ENCODE measurements at regions not wholly inside any gene's neighbourhood (a gene's known extent, or its start where the extent isn't known, plus 50 kb on each side); places are given as distances from the start of the nearest gene placed in this dataset.

DNA sequence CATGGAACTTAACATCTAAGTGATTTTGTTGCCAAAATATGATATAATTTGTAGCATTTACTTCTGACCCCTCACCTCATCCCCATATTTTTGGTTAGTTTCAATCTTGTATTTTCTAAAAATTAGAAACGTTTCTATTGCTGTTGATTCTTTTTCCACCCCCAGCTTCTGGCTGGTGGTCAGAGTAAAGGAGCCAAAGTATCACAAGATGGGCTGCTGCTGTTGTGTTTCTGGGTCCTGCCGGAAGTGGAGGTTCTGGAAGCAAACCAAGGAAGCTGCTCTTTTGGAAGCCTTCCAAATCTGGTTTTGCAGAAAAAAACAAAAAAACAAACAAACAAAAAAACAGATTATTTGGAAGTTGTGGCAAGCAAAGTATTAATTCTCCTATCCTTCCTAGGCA, 221.1 kb upstream of the P2RY1 start:
- H3K9me2 ChIP-seq (ENCODE audit: insufficient read depth), result no peaks in the 10 kb centered on the region
- no peak overlapping the region for H3K4me3 ChIP-seq (replicated peaks in 1 of 2; ENCODE audit: low read depth in 1 of 2, low read length in 2 of 2)
- CTCF ChIA-PET, result no interaction called here
- no peaks in the 10 kb centered on the region for H3K79me2 ChIP-seq (ENCODE audit: insufficient read depth, low read length)
- no peak for TF ChIP-seq CBX3 (IDR thresholded peaks at IDR 0.05; ENCODE audit: low read depth)
- TF ChIP-seq, protein P1, sequence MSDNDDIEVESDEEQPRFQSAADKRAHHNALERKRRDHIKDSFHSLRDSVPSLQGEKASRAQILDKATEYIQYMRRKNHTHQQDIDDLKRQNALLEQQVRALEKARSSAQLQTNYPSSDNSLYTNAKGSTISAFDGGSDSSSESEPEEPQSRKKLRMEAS (IDR thresholded peaks at IDR 0.05), result no peak
- no peak for TF ChIP-seq CEBPB (IDR thresholded peaks at IDR 0.05; ENCODE audit: low read depth)
- TF ChIP-seq ZBTB33 (IDR thresholded peaks at IDR 0.05; ENCODE audit: extremely low read depth, insufficient replicate concordance, low read length), result no peak
- RAD21 ChIA-PET (ENCODE audit: low non-redundant PET in 1 of 2, low total read pairs in 2 of 2, uncharacterized antibody in 2 of 2, unreplicated experiment in 2 of 2), result no interaction called here
- no peaks in the 10 kb centered on the region for H4K20me1 ChIP-seq (ENCODE audit: insufficient read depth)
- ATAC-seq (no peak), DNase-seq (ENCODE audit: low read depth, low spot score) (no peak)
- no peaks in the 10 kb centered on the region for H3K36me3 ChIP-seq (ENCODE audit: control insufficient read depth in 1 of 2, insufficient read depth in 2 of 2, low read length in 2 of 2)
- no peak overlapping the region for H3K4me2 ChIP-seq (ENCODE audit: low read length)
- no peak overlapping the region for H2AFZ ChIP-seq (ENCODE audit: low read depth, low read length, poor library complexity, severe bottlenecking)
- H3K4me1 ChIP-seq (ENCODE audit: control insufficient read depth in 1 of 2, insufficient read depth in 2 of 2, low read length in 2 of 2), result no peaks in the 10 kb centered on the region
- intact Hi-C loops (cut with micrococcal nuclease), result no loop called here
- no peak overlapping the region for H3K9ac ChIP-seq (ENCODE audit: low read length)
- no peak overlapping the region for H3K27ac ChIP-seq (ENCODE audit: low read depth, low read length)
- H3K27me3 ChIP-seq (ENCODE audit: insufficient read depth, low read length), result no peaks in the 10 kb centered on the region
- POLR2A ChIA-PET, result no interaction called here
- H3K9me3 ChIP-seq (ENCODE audit: control insufficient read depth in 1 of 2, insufficient read depth in 1 of 2, low read depth in 1 of 2, low read length in 2 of 2), result no peaks in the 10 kb centered on the region
- no TSS peak for BruUV-seq (replicated peaks)

- DNase-seq (ENCODE audit: low read depth, low spot score), result no peak
- intact Hi-C loops (cut with micrococcal nuclease), result no loop called here
Observed at GRCh38 chr3:152615681-152616080, 219.2 kb upstream of the P2RY1 start.

More at GRCh38 chr3:152615681-152616080, 219.2 kb upstream of the P2RY1 start:
- Histone ChIP-seq H3K9me2 (ENCODE audit: insufficient read depth) (no peaks in the 10 kb centered on the region), H3K36me3 (ENCODE audit: control insufficient read depth in 1 of 2, insufficient read depth in 2 of 2, low read length in 2 of 2) (no peaks in the 10 kb centered on the region), H3K4me2 (ENCODE audit: low read length) (no peak overlapping the region), H3K4me1 (ENCODE audit: control insufficient read depth in 1 of 2, insufficient read depth in 2 of 2, low read length in 2 of 2) (no peaks in the 10 kb centered on the region), H3K79me2 (ENCODE audit: insufficient read depth, low read length) (no peaks in the 10 kb centered on the region), H3K27me3 (ENCODE audit: insufficient read depth, low read length) (no peaks in the 10 kb centered on the region), H4K20me1 (ENCODE audit: insufficient read depth) (no peaks in the 10 kb centered on the region), H2AFZ (ENCODE audit: low read depth, low read length, poor library complexity, severe bottlenecking) (no peak overlapping the region), H3K27ac (ENCODE audit: low read depth, low read length) (no peak overlapping the region), H3K4me3 (replicated peaks in 1 of 2; ENCODE audit: low read depth in 1 of 2, low read length in 2 of 2) (no peak overlapping the region), H3K9ac (ENCODE audit: low read length) (no peak overlapping the region), H3K9me3 (ENCODE audit: control insufficient read depth in 1 of 2, insufficient read depth in 1 of 2, low read depth in 1 of 2, low read length in 2 of 2) (no peaks in the 10 kb centered on the region)
- CTCF ChIA-PET, result no interaction called here
- POLR2A ChIA-PET, result no interaction called here
- RAD21 ChIA-PET (ENCODE audit: low non-redundant PET in 1 of 2, low total read pairs in 2 of 2, uncharacterized antibody in 2 of 2, unreplicated experiment in 2 of 2), result no interaction called here
- no TSS peak for BruUV-seq (replicated peaks)
- no peak for ATAC-seq
- TF ChIP-seq CBX3 (IDR thresholded peaks at IDR 0.05; ENCODE audit: low read depth), result no peak
- no peak for TF ChIP-seq FOSL1 (IDR thresholded peaks at IDR 0.05; ENCODE audit: low read depth)
- TF ChIP-seq EGR1 (IDR thresholded peaks at IDR 0.05; ENCODE audit: low read depth), result no peak
